IMR-90 (cell line): ENCODE measurements at regions not wholly inside any gene's neighbourhood (a gene's known extent, or its start where the extent isn't known, plus 50 kb on each side); places are given as distances from the start of the nearest gene placed in this dataset.

Source experiments
- ATAC-seq: fragments of 200-7000 bp; cut with Tn5 transposase; 2 replicates; pipeline ENCODE4 v1.9.1; 2020; ENCODE audit warnings: low read depth, mild to moderate bottlenecking, moderate library complexity
- BruUV-seq: library from RNA; stranded (reverse); fragments of 400-500 nt; replicated peaks from 2 replicates; lab custom pipeline; 2021; lab: Mats Ljungman, UMichigan
- CTCF ChIA-PET: fragments of 300-600 bp; formaldehyde crosslinking; extraction: SDS; loops from one replicate; lab custom pipeline; 2021; ENCODE audit warnings: antibody characterized with exemption; lab: Yijun Ruan, JAX
- POLR2A ChIA-PET: fragments of 300-600 bp; sonication (Branson Sonifier 250); formaldehyde crosslinking; loops from one replicate; lab custom pipeline; 2022; ENCODE audit warnings: antibody characterized with exemption; ENCODE audit not compliant: unreplicated experiment; lab: Charles Lee
- DNase-seq: peaks from one replicate; pipeline ENCODE4 v3.0.0; 2013
- H2AFZ ChIP-seq: replicated peaks from 2 replicates; pipeline ENCODE3; 2013; ENCODE audit warnings: low read length, mild to moderate bottlenecking; ENCODE audit not compliant: poor library complexity
- H2AK5ac ChIP-seq: 2 replicates; pipeline ENCODE4 v1.6.1; 2013; ENCODE audit warnings: low read depth, low read length, inconsistent platforms
- H2AK9ac ChIP-seq: replicated peaks from 2 replicates; pipeline ENCODE3; 2013; ENCODE audit warnings: mild to moderate bottlenecking, low read depth, low read length, moderate library complexity; ENCODE audit not compliant: poor library complexity
- H2BK120ac ChIP-seq: 2 replicates; pipeline ENCODE4 v1.6.1; 2013; ENCODE audit warnings: low read depth, low read length, inconsistent platforms
- H2BK15ac ChIP-seq: 3 replicates; pipeline ENCODE4 v1.6.1; 2013; ENCODE audit warnings: low read depth, low read length, inconsistent platforms
- H2BK20ac ChIP-seq: 2 replicates; pipeline ENCODE4 v1.6.1; 2013; ENCODE audit warnings: low read depth, mild to moderate bottlenecking, inconsistent platforms, low read length, moderate library complexity
- H2BK5ac ChIP-seq: 2 replicates; pipeline ENCODE4 v1.6.1; 2013; ENCODE audit warnings: mild to moderate bottlenecking, low read depth, low read length, inconsistent platforms; ENCODE audit not compliant: poor library complexity, severe bottlenecking
- H3K14ac ChIP-seq: replicated peaks from 2 replicates; pipeline ENCODE4 v1.6.1; 2013; ENCODE audit warnings: low read depth, low read length, inconsistent platforms
- H3K18ac ChIP-seq: 2 replicates; pipeline ENCODE4 v1.6.1; 2013; ENCODE audit warnings: low read depth, low read length, control low read depth
- H3K23ac ChIP-seq: 2 replicates; pipeline ENCODE4 v1.6.1; 2013; ENCODE audit warnings: low read depth, low read length, inconsistent platforms
- H3K27ac ChIP-seq: 2 replicates; pipeline ENCODE4 v1.5.1; 2013; ENCODE audit warnings: mild to moderate bottlenecking, control low read depth, low read length; ENCODE audit not compliant: insufficient read depth
- H3K27me3 ChIP-seq: 2 replicates; pipeline ENCODE4 v1.6.1; 2013; ENCODE audit warnings: low read length; ENCODE audit not compliant: control insufficient read depth, insufficient read depth
- H3K36me3 ChIP-seq: 2 replicates; pipeline ENCODE4 v1.6.1; 2013; ENCODE audit warnings: low read length, mixed read lengths; ENCODE audit not compliant: control insufficient read depth, insufficient read depth
- H3K4ac ChIP-seq: 2 replicates; pipeline ENCODE4 v1.6.1; 2013; ENCODE audit warnings: low read depth, low read length, inconsistent platforms
- H3K4me1 ChIP-seq: 2 replicates; pipeline ENCODE4 v1.6.1; 2013; ENCODE audit warnings: low read length, mixed read lengths; ENCODE audit not compliant: control insufficient read depth, insufficient read depth
- H3K4me2 ChIP-seq: 2 replicates; pipeline ENCODE4 v1.6.1; 2013; ENCODE audit warnings: low read depth, mild to moderate bottlenecking, control low read depth, low read length, moderate library complexity
- H3K4me3 ChIP-seq: 2 replicates; pipeline ENCODE4 v1.5.1; 2013; ENCODE audit warnings: low read depth, mild to moderate bottlenecking, control low read depth, low read length, moderate library complexity; ENCODE audit not compliant: insufficient read depth
- H3K56ac ChIP-seq: 2 replicates; pipeline ENCODE4 v1.6.1; 2013; ENCODE audit warnings: low read length, inconsistent platforms; ENCODE audit not compliant: insufficient read depth; ENCODE audit errors: extremely low read depth
- H3K79me1 ChIP-seq, 2 experiments: 2 replicates each; pipeline ENCODE4 v1.6.1; 2013; ENCODE audit warnings: low read length in 2 of 2, inconsistent platforms in 1 of 2, low read depth in 1 of 2
- H3K9ac ChIP-seq: 2 replicates; pipeline ENCODE4 v1.6.1; 2013; ENCODE audit warnings: low read depth, low read length, control low read depth
- H3K9me1 ChIP-seq: 2 replicates; pipeline ENCODE4 v1.6.1; 2013; ENCODE audit warnings: low read length, inconsistent platforms; ENCODE audit not compliant: insufficient read depth
- H3K9me3 ChIP-seq: 2 replicates; pipeline ENCODE4 v1.6.1; 2013; ENCODE audit warnings: low read length; ENCODE audit not compliant: control insufficient read depth, insufficient read depth
- H4K20me1 ChIP-seq: 2 replicates; pipeline ENCODE4 v1.6.1; 2013; ENCODE audit warnings: low read length, inconsistent platforms; ENCODE audit not compliant: insufficient read depth
- H4K5ac ChIP-seq: 2 replicates; pipeline ENCODE4 v1.6.1; 2013; ENCODE audit warnings: mild to moderate bottlenecking, low read depth, low read length, control low read depth
- H4K8ac ChIP-seq, 2 experiments: 2 replicates each; pipeline ENCODE4 v1.6.1; 2013; ENCODE audit warnings: low read depth in 2 of 2, low read length in 2 of 2, control low read depth in 1 of 2, inconsistent platforms in 1 of 2
- H4K91ac ChIP-seq: 2 replicates; pipeline ENCODE4 v1.6.1; 2013; ENCODE audit warnings: low read depth, low read length, inconsistent platforms; ENCODE audit not compliant: insufficient read depth
- BHLHE40 ChIP-seq: fragments of 150-350 bp; IDR thresholded peaks from 2 replicates; pipeline ENCODE4 v1.6.1; 2016; ENCODE audit warnings: mild to moderate bottlenecking, low read depth, low read length
- CEBPB ChIP-seq: IDR thresholded peaks from 2 replicates; pipeline ENCODE4 v1.6.1; 2012; ENCODE audit warnings: low read depth, low read length, improper control_type of control experiment
- CHD1 ChIP-seq: IDR thresholded peaks from 2 replicates; pipeline ENCODE4 v1.6.1; 2012; ENCODE audit warnings: low read depth, low read length, improper control_type of control experiment
- FOS ChIP-seq: fragments of 150-350 bp; IDR thresholded peaks from 2 replicates; pipeline ENCODE4 v1.6.1; 2016; ENCODE audit warnings: low read depth, low read length
- MAFK ChIP-seq: IDR thresholded peaks from 2 replicates; pipeline ENCODE4 v1.6.1; 2012; ENCODE audit warnings: low read depth, low read length, improper control_type of control experiment
- MAZ ChIP-seq: IDR thresholded peaks from 2 replicates; pipeline ENCODE4 v1.6.1; 2012; ENCODE audit warnings: low read depth, mild to moderate bottlenecking, low read length, improper control_type of control experiment, moderate library complexity, borderline replicate concordance
- MXI1 ChIP-seq: IDR thresholded peaks from 2 replicates; pipeline ENCODE4 v1.6.1; 2012; ENCODE audit warnings: low read depth, mild to moderate bottlenecking, low read length, moderate library complexity, borderline replicate concordance
- NFE2L2 ChIP-seq: fragments of 150-350 bp; IDR thresholded peaks from 2 replicates; pipeline ENCODE4 v1.6.1; 2016; ENCODE audit warnings: low read depth, mild to moderate bottlenecking, low read length
- POLR2A ChIP-seq: IDR thresholded peaks from 2 replicates; pipeline ENCODE4 v1.6.1; 2012; ENCODE audit warnings: mild to moderate bottlenecking, low read depth, low read length
- RAD21 ChIP-seq: IDR thresholded peaks from 2 replicates; pipeline ENCODE4 v1.6.1; 2012; ENCODE audit warnings: low read length, improper control_type of control experiment
- RCOR1 ChIP-seq: IDR thresholded peaks from 2 replicates; pipeline ENCODE4 v1.6.1; 2012; ENCODE audit warnings: mild to moderate bottlenecking, low read length, improper control_type of control experiment; ENCODE audit not compliant: insufficient replicate concordance
- RFX5 ChIP-seq: IDR thresholded peaks from 2 replicates; pipeline ENCODE4 v1.8.0; 2012; ENCODE audit warnings: low read depth, mild to moderate bottlenecking, low read length, moderate library complexity
- SMC3 ChIP-seq: fragments of 150-350 bp; IDR thresholded peaks from 2 replicates; pipeline ENCODE4 v1.6.1; 2016; ENCODE audit warnings: low read depth, mild to moderate bottlenecking, antibody characterized with exemption, low read length, moderate library complexity
- WGBS, 2 experiments: methylation state at CpG; one replicate each; pipeline versions ENCODE4 v1.1.5 to v1.1.7; 2013; ENCODE audit warnings: missing lambda C conversion rate in 2 of 2; ENCODE audit not compliant: insufficient read length in 1 of 2; ENCODE audit errors: extremely low coverage in 2 of 2; 5-methylcytosine and 5-hydroxymethylcytosine counted together
- dilution Hi-C: fragments of 300-500 bp; cut with HindIII; formaldehyde crosslinking; loops from one replicate; pipeline ENCODE4 v1.14.3; 2018; ENCODE audit warnings: low sequenced_read_pairs; ENCODE audit not compliant: unreplicated experiment
- in situ Hi-C: fragments of 300-500 bp; cut with MboI; formaldehyde crosslinking; loops from 3 replicates; pipeline ENCODE4 v1.14.3; 2019; ENCODE audit warnings: low sequenced_read_pairs, inconsistent platforms, mixed read lengths
- intact Hi-C: fragments of 100-400 bp; cut with micrococcal nuclease; formaldehyde crosslinking; loops from 2 replicates; pipeline ENCODE4 v1.10.0; 2022
- TF ChIP-seq, protein P1 (sequence below): fragments of 150-350 bp; IDR thresholded peaks from 2 replicates; pipeline ENCODE4 v1.6.1; 2016; ENCODE audit warnings: low read depth, mild to moderate bottlenecking, low read length, moderate library complexity, borderline replicate concordance
- TF ChIP-seq, protein P2 (sequence below): fragments of 150-350 bp; IDR thresholded peaks from 2 replicates; pipeline ENCODE4 v1.6.1; 2017; ENCODE audit warnings: mild to moderate bottlenecking, antibody characterized with exemption, low read length, low read depth
- TF ChIP-seq, protein P3 (sequence below): conservative IDR thresholded peaks from 2 replicates; pipeline ENCODE4 v1.5.1; 2012; ENCODE audit warnings: mild to moderate bottlenecking, low read depth, low read length, improper control_type of control experiment

DNA sequence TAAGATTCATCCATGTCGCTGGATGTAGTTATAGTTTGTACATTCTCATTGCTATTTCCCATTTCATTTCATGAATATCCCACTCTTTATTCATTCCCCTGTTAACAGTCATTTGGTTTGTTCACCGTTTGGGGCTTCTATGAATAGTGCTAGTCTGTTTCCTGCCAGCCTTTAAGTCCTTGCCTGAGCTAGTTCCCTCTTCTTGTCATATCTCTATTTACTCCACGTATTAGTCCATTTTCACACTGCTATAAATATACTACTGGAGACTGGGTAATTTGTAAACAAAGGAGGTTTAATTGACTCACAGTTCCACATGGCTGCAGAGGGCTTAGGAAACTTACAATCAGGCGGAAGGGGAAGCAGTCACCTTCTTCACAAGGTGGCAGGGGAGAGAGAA, 56.2 kb downstream of the PLCE1 start:
- in situ Hi-C loops: loop anchor here (25.0 kb wide), 1 partner anchor 387 kb away; no protein-coding TSS in a partner anchor
- Histone ChIP-seq H3K4ac (no peak overlapping the region), H3K9ac (no peak overlapping the region), H3K9me3 (no peaks in the 10 kb centered on the region), H3K18ac (no peak overlapping the region), H3K56ac (no peak overlapping the region), H2BK15ac (no peak overlapping the region), H4K91ac (no peak overlapping the region), H3K4me1 (no peaks in the 10 kb centered on the region), H4K5ac (no peak overlapping the region), H3K27me3 (no peaks in the 10 kb centered on the region), H3K36me3 (no peaks in the 10 kb centered on the region), H4K20me1 (no peaks in the 10 kb centered on the region), H2AFZ (no peak overlapping the region), H2BK20ac (no peak overlapping the region), H3K4me2 (no peak overlapping the region), H3K27ac (no peak overlapping the region), H3K4me3 (no peak overlapping the region), H4K8ac (no peak overlapping the region), H3K14ac (no peak overlapping the region), H3K79me1 (no peaks in the 10 kb centered on the region), H2BK120ac (no peak overlapping the region), H2AK9ac (no peak overlapping the region), H2AK5ac (no peak overlapping the region), H3K23ac (no peak overlapping the region), H3K9me1 (no peaks in the 10 kb centered on the region), H2BK5ac (no peak overlapping the region)
- intact Hi-C loops: no loop called here
- CTCF ChIA-PET: no interaction called here
- no CpG with 5 or more reads among the region's 4 CpGs for WGBS, 2 experiments
- POLR2A ChIA-PET: no interaction called here
- TF ChIP-seq CEBPB: no peak
- TF ChIP-seq, protein P1, sequence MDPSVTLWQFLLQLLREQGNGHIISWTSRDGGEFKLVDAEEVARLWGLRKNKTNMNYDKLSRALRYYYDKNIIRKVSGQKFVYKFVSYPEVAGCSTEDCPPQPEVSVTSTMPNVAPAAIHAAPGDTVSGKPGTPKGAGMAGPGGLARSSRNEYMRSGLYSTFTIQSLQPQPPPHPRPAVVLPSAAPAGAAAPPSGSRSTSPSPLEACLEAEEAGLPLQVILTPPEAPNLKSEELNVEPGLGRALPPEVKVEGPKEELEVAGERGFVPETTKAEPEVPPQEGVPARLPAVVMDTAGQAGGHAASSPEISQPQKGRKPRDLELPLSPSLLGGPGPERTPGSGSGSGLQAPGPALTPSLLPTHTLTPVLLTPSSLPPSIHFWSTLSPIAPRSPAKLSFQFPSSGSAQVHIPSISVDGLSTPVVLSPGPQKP: no peak
- TF ChIP-seq, protein P2, sequence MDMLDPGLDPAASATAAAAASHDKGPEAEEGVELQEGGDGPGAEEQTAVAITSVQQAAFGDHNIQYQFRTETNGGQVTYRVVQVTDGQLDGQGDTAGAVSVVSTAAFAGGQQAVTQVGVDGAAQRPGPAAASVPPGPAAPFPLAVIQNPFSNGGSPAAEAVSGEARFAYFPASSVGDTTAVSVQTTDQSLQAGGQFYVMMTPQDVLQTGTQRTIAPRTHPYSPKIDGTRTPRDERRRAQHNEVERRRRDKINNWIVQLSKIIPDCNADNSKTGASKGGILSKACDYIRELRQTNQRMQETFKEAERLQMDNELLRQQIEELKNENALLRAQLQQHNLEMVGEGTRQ: no peak
- no peak for TF ChIP-seq RCOR1
- no peak for TF ChIP-seq CHD1
- TF ChIP-seq RAD21: no peak
- TF ChIP-seq MAZ: no peak
- TF ChIP-seq SMC3: no peak
- no peak for TF ChIP-seq NFE2L2
- no peak for TF ChIP-seq MAFK
- no peak for TF ChIP-seq FOS
- TF ChIP-seq BHLHE40: no peak
- no peak for TF ChIP-seq RFX5
- no peak for TF ChIP-seq MXI1
- TF ChIP-seq POLR2A: no peak
- TF ChIP-seq, protein P3, sequence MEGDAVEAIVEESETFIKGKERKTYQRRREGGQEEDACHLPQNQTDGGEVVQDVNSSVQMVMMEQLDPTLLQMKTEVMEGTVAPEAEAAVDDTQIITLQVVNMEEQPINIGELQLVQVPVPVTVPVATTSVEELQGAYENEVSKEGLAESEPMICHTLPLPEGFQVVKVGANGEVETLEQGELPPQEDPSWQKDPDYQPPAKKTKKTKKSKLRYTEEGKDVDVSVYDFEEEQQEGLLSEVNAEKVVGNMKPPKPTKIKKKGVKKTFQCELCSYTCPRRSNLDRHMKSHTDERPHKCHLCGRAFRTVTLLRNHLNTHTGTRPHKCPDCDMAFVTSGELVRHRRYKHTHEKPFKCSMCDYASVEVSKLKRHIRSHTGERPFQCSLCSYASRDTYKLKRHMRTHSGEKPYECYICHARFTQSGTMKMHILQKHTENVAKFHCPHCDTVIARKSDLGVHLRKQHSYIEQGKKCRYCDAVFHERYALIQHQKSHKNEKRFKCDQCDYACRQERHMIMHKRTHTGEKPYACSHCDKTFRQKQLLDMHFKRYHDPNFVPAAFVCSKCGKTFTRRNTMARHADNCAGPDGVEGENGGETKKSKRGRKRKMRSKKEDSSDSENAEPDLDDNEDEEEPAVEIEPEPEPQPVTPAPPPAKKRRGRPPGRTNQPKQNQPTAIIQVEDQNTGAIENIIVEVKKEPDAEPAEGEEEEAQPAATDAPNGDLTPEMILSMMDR: no peak
- DNase-seq (no peak), ATAC-seq (no peak)
- BruUV-seq: no TSS peak
- dilution Hi-C loops: no loop called here
